HG02623 (cell line): ENCODE measurements at regions not wholly inside any gene's neighbourhood (a gene's known extent, or its start where the extent isn't known, plus 50 kb on each side); places are given as distances from the start of the nearest gene placed in this dataset.

Experiments used
- ATAC-seq: cut with Tn5 transposase; IDR thresholded peaks from one replicate; pipeline ENCODE4 v1.9.1; 2021; ENCODE audit warnings: moderate library complexity; ENCODE audit not compliant: unreplicated experiment

DNA sequence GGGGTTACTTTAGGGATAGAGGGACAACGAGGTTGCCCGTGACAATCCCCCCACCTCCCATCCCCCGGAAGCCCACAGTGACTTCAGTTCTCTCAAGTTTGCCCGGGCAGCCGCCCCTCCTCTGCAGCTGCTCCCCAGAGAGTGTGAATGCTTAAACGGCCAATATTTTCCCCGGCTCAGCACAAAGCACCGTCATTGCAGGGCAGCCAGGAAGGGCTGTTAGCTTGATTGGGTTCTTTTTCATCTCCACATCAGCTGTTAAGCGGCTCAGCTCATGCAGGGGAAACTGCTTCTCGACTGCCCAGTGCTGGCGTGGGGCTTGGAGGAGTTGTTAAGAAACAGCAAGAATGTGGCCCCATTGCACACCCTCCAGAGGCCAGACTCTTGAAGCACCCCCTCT, 120.5 kb upstream of the NCOR2 start:
- ATAC-seq: no peak

DNA sequence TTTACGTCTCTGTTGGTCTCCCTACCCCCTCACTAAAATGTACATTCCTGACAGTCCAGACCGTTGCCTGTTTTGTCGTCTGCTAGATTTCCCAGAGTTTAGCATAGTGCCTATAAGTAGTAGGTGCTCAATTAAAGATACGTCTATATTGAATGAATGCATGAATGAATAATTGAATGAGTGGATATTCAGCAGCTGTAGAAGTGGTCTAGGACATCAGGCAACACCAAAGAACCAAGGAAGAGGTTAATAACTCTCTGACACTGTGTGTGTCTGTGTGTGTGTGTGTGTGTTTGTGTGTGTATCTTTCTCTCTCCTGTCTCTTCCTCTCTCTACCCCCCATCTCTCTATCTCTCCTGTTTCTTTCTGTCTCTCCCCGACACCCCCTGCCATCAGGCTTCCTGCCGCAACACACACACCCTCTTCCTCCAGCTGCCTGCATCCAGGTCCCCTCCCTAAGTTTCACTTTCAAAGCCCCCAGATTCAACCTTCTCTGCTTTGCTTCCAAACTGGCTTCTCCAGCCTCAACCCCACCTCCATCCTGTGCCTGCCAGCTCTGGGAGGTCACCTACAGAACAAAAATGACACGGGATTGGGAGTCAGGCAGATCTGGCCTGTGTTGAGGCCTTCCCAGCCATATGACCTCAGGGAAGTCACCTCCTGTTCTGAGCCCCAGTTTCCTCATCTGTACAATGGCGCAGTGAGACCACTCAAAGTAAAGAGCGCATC, 119.9 kb upstream of the NCOR2 start:
- no peak for ATAC-seq

DNA sequence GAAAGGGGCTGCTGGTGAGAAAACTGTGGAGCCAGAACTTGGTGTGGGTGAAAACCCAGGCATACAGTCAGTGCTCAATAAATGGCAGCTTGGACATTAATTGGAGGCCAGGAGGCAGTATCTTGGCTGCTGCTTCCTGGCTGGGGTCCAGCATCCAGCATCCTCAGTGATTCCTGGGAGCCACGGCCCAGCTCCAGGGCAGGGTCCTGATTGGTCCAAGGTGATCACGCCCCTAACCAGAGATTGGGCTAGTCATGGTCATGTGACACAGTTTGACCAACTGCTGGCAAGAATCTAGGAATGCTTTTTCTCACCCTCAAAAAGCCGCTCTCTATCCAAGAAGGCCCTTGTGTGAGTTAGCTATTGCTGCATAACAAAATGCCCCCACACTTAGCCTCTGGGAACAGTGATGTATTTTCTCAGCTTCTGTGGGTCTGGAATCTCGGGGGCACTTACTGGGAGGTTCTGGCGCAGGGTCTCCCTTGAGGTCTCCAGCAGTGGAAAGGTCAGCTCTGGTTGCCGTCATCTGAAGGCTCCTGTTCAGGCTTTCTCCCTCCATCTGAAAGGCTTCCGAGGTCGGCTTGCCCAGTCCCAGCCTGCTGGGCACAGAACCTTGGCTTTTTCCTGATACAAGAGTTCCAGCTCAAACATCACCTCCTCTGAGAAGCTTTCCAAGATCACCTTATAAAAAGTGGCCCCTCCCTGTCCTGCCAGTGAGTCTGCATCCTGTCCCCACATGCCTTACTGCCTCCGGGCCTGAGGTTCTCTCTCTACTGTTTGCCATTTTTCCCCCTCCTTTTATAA, 119.2 kb upstream of the NCOR2 start:
- no peak for ATAC-seq

DNA sequence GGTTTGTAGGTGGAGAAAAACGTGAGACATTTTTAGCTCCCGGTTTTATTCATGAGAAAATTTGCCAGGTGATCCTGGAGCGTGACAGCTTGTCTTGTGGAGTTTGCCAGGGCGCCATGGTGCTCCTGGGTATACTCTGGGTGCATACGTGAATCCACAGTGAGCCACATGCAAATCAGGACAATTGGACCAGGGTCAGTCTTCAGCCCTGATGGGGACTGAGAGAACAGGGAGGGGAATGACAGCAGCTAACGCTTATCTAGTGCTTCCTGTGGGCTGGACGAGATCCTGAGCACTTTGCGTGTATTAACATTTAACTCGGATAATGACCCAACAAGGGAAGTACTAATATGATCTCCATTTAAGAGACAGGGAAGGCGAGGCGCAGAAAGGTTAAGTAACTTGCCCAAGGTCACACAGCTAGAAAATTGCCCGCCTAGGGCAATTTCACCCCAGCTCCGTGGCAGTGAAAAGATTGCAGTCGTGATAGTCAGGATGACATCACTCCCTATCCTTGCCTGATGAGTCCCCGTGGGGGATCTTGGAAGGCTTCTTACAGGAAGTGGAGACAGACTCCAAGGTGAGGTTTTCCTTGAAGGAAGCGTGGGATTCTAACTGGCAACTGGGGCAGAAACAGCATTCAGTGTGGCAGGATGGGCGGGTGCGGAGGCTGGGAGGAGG, 118.4 kb upstream of the NCOR2 start:
- ATAC-seq: no peak

DNA sequence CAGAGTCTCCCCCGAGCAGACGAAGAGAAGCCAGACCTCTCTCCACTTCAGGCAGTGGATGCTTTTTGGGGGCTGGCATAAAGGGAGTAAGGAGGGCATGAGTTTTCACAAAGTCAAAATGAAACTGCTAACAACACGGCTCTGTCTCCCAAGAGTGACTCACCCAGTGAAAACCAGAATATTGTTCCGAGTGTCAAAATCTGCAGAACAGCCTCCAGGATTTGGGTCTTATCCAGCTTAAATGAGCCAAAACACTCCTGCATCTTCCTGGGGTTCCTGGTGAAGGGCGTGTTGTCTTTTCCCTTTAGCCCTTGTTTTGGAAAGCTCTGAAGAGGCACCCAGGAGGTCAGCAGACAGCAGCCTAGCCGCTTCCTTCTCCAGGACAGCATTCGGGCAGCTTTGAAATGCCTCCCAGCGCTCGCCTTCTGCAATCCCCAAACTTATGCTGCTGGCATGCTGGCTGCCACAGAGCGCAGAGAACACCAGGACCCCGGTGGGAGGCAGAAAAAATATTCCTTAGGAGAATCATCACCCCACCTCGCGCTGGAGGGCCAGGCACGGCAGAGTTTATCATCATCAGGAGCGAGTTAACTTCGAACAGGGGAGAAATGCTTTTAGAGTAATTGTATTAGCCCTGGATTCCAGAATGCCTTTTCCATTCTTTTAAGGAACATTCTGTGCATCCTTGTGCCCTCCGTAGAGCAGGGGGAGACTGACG, 117.7 kb upstream of the NCOR2 start:
- no peak for ATAC-seq

DNA sequence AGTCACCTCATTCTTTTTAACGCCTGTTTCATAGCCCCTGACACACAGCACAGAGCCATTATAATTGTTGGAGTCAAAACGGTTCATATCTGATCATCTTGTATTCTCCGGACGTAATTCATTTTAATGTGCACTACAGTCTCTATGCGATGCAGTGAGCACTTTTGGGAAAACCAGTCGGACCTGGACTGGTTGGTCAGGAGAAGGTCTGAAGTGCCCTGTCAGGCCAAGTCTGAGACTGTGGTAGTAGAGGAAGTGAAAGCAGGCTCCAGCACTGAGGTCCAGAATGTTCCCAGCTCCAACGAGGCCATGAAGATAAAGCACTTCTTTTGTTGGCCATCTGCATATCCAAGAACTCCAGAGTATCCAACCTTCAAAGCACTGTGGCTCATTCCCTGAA, 117.1 kb upstream of the NCOR2 start:
- no peak for ATAC-seq

DNA sequence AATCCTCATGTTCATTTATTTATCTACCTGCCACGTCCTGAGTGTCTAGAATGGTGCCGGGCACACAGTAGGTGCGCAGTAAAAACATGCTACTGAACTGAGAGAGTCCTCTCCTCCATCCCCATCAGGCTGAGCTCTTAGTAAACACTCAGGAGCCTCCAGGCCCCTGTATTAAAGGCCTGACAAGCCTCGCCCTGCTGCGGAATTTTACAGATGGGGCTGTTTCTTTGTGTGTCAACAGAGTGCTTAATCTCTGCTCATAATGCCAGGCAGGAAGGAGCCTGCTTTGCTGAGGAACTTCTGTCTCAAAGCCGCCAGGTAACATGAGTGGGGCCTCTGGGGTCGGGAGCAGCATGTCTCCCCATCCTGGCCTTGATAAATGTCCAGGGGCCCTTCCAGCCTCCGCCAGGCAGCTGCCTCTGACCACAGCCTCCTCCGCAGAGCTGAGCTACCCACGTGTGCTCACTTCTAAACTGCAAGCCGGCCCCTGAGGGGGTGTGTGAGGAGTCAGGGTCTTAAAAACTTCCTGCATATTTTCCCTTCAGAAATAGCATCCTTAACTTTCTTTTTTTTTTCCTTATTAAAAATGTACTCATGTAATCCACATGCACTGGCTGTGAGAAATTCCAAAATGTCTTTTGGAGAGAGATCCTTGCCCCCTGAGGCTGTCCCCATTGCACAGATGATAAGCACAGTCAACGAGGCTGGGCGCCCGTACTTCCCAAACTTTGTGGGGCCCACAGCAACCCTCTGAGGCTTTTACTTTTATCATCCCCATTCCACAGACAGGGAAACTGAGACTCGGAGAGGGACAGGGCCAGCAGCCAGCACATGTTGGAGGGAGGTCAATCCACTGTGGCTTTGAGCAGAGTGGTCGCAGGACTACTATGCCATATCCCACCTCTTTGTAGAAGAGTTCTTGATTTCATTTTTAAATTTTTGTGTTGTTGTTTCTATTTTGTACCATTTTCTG, 116.0 kb upstream of the NCOR2 start:
- ATAC-seq: no peak

DNA sequence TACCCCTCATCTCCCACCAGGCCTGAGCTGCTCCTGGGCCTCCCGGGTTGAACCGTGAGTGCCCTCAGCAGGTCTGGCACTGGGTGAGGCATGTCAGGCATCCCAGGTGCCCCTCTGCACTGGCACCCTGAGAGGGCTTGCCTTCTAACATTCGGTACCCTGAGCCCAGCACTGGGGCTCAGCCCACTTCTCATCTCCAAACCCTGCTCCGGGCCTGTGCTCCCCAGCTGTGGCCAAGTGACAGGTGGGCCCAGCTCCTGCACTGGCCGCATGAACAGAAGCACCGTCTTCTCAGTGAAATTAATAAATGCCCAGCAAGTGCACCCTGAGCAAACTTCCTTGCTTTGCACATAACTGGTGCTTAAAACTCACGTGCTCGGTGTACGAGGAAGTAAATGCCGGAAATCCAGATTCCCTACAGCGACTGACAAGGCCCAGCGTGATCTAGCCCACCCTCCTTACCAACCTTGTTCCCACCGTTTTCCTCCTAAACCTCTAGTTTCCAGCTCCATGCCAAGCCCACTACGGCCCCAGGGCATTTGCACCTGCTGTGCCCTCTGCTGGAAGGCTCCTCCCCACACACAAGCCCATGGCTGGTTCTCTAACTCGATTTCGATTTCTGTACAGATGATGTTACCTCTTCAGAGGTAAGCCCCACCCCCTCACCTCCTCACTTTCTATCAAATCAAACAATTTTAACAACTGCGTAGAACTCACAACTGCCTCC, 115.2 kb upstream of the NCOR2 start:
- ATAC-seq: no peak

DNA sequence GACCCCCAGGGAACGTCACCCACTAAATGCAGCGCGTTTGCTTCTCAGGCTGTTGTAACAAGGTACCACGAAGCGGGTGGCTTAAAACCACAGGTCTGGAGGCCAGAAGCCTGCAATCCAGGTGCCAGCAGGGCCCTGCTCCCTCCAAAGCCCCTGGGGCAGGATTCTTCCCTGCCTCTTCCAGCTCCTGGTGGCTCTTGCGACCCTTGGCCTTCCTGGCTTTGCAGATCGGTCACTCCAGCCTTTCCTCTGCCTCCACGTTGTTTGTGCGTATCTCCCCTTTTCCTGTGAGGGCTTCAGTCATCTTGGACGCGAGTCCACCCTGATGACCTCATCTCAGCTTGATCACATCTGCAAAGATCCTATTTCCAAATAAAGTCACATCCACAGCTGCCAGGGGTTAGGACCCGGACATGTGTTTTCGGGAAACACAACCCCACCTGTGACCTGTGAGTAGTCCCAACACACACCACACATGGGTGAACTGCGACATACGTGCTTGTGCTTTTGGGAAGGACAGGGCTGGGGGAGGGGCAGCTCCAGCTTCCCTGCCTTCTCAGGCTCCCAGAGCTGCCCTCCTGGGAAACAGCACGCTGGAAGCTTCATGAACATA, 114.5 kb upstream of the NCOR2 start:
- ATAC-seq: no peak

DNA sequence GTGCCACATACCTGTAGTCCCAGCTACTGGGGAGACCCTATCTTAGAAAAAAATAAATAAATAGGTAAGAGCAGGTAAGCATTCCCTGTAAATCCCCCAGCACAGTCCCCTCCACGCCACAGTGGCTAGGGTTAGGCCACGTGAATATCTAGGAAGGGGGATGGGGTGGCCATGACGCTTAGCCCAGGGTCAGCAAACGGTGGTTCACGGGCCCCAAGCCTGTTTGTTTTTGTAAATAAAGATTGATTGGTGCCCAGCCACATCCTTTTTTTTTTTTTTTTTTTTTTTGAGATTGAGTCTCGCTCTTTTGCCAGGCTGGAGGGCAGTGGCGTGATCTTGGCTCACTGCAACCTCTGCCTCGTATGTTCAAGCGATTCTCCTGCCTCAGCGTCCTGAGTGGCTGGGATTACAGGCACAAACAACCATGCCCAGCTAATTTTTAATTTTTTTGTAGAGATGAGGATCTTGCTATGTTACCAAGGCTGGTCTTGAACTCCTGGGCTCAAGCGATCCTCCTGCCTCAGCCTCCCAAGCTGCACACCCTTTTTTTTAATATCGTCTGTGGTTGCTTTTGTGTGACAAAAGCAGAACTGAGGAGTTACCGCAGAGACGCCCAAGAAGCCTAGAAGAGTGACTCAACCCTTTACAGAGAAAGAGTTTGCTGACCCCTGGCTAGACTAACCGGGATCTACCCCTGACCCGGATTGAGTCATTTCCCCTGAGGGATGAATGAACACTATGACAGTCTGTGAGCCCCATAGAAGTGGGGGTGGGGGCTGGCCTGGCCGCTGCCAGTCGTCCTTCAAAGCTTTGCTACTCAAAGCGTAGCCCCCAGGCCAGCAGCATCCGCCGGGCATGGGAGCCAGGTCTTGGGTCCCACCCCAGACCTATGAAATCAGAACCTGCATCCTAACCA, 113.7 kb upstream of the NCOR2 start:
- ATAC-seq: no peak

DNA sequence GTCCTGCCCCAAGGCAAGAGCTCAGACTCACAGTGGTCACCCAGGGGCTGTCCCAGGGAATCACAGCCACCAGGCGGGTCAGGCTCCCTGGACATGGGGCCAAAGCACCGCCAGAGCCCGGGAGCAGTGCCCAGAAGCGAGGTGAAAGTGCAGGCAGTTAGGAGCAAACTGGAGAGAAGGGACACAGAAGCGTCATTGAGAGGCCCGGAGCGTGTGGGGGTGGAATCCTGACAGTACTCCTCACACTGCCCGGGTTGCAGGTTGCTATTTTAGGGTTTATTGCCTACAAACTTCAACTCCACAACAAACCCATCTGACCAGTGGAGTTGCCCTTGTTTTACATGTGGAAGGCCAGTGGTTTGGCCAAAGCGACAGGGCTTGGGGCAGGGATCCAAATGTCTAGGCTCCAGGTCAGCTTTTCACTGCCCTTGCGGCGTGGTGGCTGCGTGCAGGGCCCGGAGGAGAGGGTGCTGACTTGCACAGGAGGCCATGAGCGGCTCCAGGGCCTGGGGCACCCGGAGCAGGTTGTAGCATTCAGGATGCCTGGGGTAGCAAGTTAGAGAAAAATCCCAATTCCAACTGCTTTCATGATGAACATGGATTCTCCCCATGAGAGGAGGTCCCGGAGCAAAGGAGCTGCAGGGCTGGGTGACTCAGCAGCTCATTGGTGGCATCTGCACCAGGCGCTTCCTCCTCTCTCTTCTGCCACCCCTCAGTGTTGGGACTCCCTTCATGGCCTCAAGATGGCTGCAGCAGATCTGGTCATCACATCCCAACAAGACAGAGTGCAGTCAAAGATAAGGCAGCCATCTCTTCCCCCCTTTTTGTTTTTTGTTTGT, 112.3 kb upstream of the NCOR2 start:
- no peak for ATAC-seq

DNA sequence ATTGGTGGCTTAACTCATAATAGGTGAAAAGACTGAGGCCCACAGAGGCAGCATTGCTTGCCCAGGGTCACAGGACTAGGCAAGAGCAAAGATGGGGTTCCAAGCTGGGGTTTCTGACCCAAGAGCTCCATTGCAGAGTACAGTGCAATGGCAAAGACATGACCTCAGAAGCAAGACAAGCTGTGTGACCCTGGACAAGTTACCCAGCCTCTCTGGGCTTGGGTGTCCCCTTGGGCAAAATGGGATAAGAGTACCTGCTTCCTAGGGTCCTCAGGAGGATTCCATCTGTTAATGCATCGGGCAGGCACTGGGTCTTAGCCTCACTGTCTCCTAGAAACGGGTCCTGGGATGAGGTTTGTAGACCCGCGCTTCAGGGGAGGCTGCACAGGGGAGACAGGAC, 111.6 kb upstream of the NCOR2 start:
- no peak for ATAC-seq

DNA sequence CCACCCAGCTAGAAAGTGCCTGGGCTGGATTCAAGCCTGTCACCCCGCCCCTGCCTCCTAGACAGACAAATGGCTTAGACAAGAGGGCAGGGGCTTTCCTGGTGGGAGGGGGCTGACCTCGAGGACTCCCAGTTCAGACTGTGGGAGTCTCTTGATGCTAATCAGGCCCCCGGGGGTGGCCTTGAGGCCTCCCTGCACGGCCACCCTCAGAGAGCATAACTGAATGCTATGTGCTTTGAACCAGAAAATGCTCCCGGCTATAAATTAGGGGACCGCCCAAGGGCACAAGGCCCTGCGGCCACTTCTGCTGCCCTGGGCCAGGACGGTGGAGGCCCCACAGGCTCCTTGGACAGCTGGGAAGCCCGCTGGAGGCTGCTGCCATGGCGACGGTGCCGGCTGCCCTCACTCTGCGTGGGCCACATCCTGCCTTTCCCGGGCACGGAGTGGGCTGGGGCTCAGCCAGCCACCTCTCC, 111.0 kb upstream of the NCOR2 start:
- no peak for ATAC-seq

DNA sequence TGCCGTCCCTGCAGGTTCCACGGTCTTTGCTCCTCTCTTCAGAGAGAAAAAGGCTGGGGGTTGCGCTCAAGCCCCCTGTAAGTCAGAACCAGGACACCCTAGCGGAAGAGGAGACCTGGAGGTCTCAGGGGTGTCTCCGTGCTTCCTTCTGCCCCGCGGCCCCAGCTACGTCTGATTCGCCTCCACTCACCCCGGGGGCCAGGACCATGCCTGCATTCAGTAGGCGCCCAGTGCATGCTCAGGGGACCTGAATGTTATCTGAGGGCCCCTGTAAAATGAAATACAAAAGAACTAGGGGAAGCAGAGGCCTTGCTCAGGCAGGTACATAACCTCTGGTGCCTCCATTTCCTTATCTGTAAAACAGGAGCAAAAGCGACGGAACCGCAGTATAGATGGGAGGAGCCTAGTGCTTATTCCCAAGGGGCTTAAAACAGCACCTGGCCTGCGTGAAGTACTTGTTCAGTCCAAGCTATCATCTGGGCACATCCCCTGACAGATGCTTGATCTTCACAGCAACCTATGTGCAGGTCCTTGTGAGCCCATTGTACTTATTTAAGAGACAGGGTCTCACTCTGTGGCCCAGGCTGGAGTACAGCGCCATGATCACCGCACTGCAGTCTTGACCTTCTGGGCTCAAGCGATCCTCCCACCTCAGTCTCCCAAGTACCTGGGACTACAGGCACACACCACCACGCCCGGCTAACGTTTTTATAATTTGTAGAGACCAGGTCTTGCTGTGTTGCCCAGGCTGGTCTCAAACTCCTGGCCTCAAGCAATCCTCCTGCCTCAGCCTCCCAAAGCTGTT, 110.3 kb upstream of the NCOR2 start:
- no peak for ATAC-seq

DNA sequence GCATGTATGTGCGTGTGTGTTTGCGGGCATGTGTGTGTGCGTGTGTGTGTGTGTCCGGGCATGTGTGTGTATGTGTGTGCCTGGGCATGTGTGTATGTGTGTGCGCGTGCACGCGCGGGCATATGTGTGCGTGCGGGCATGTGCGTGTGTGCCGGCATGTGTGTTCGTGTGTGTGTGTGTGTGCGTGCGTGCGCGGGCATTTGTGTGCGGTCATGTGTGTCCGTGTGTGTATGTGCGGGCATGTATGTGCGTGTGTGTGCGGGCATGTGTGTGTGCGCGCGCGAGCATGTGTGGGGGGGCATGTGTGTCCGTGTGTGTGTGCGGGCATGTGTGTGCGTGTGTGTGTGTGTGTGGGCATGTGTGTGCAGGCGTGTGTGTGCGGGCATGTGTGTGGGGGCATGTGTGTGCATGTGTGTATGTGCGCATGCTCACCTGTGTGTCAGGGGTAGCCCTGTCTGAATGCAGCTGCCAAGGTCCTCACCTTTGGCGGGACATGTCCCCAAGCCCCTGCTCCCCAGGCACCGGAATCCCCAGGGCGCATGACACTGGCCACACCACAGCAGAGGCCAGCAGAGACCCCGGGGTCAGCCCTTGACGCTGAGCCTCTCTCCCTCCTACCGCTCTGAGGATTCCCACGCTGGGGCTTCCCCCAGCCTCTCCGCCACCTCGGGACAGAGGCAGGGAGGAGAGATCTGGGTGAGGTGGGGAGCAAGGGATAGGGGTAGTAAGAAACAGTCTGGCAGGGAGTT, 109.5 kb upstream of the NCOR2 start:
- ATAC-seq: no peak
